Embryonic facial prominence (tissue), 1 donor: ENCODE measurements at regions not wholly inside any gene's neighbourhood (a gene's known extent, or its start where the extent isn't known, plus 50 kb on each side); places are given as distances from the start of the nearest gene placed in this dataset.

Source experiments
- DNase-seq: peaks from one replicate; pipeline ENCODE4 v3.0.0-alpha.2; 2016; ENCODE audit errors: extremely low spot score

- no peak for DNase-seq
Measured at GRCh38 chr2:23073671-23074070, 311.3 kb upstream of the KLHL29 start.

GRCh38 chr2:23077596-23077995 lies 307.4 kb upstream of the KLHL29 start:
- DNase-seq: no peak

- DNase-seq: no peak
Measured at GRCh38 chr2:23078784-23079434, 306.1 kb upstream of the KLHL29 start.

- DNase-seq: no peak
Measured at GRCh38 chr2:23083966-23084365, 301.0 kb upstream of the KLHL29 start.

- no peak for DNase-seq
Measured at GRCh38 chr2:23091019-23091418, 294.0 kb upstream of the KLHL29 start.

- DNase-seq: no peak
Measured at GRCh38 chr2:23091900-23092299, 293.1 kb upstream of the KLHL29 start.

- DNase-seq: peak; percentile 53
Measured at GRCh38 chr2:23092831-23093230, 292.1 kb upstream of the KLHL29 start.

- DNase-seq: no peak
Measured at GRCh38 chr2:23093513-23093912, 291.5 kb upstream of the KLHL29 start.

GRCh38 chr2:23096906-23097602 lies 287.9 kb upstream of the KLHL29 start:
- DNase-seq: no peak

- no peak for DNase-seq
Measured at GRCh38 chr2:23100406-23100805, 284.6 kb upstream of the KLHL29 start.

GRCh38 chr2:23106242-23106785 lies 278.7 kb upstream of the KLHL29 start:
- DNase-seq: no peak

GRCh38 chr2:23107327-23107941 lies 277.5 kb upstream of the KLHL29 start:
- peak; percentile 12 for DNase-seq

- DNase-seq: no peak
Measured at GRCh38 chr2:23111263-23111662, 273.7 kb upstream of the KLHL29 start.

GRCh38 chr2:23112517-23112916 lies 272.5 kb upstream of the KLHL29 start:
- no peak for DNase-seq

- no peak for DNase-seq
Measured at GRCh38 chr2:23114299-23114698, 270.7 kb upstream of the KLHL29 start.

- DNase-seq: no peak
Measured at GRCh38 chr2:23118313-23118712, 266.7 kb upstream of the KLHL29 start.

GRCh38 chr2:23118894-23119293 lies 266.1 kb upstream of the KLHL29 start:
- DNase-seq: no peak

GRCh38 chr2:23120161-23120560 lies 264.8 kb upstream of the KLHL29 start:
- DNase-seq: no peak

GRCh38 chr2:23121968-23122648 lies 262.9 kb upstream of the KLHL29 start:
- no peak for DNase-seq

- no peak for DNase-seq
Measured at GRCh38 chr2:23122681-23123215, 262.2 kb upstream of the KLHL29 start.

GRCh38 chr2:23123686-23124085 lies 261.3 kb upstream of the KLHL29 start:
- DNase-seq: no peak

- no peak for DNase-seq
Measured at GRCh38 chr2:23124214-23124750, 260.7 kb upstream of the KLHL29 start.
